Aorta (tissue), 5 donors: ENCODE measurements at regions not wholly inside any gene's neighbourhood (a gene's known extent, or its start where the extent isn't known, plus 50 kb on each side); places are given as distances from the start of the nearest gene placed in this dataset.

Experiments used
- ATAC-seq: fragments of 200-7000 bp; cut with Tn5 transposase; one replicate; pipeline ENCODE4 v1.9.1; 2022; ENCODE audit warnings: moderate library complexity; ENCODE audit not compliant: low FRiP score
- DNase-seq, 2 donors: peaks; one replicate each; pipeline ENCODE4 v3.0.0-alpha.2; 2020
- H3K27ac ChIP-seq, 2 donors: one replicate each; pipeline ENCODE4 v1.5.1; 2013; ENCODE audit warnings: low read length in 2 of 2, mild to moderate bottlenecking in 2 of 2, moderate library complexity in 2 of 2, control low read depth in 1 of 2, inconsistent platforms in 1 of 2, low read depth in 1 of 2
- H3K27me3 ChIP-seq, 2 donors: one replicate each; pipeline ENCODE4 v1.6.1; 2013; ENCODE audit warnings: control low read depth in 1 of 2, low read length in 1 of 2, mild to moderate bottlenecking in 1 of 2, moderate library complexity in 1 of 2; ENCODE audit not compliant: insufficient read depth in 2 of 2, control insufficient read depth in 1 of 2
- H3K36me3 ChIP-seq, 2 donors: one replicate each; pipeline ENCODE4 v1.6.1; 2013; ENCODE audit warnings: control low read depth in 1 of 2, low read length in 1 of 2, mild to moderate bottlenecking in 1 of 2; ENCODE audit not compliant: insufficient read depth in 2 of 2, control insufficient read depth in 1 of 2
- H3K4me1 ChIP-seq, 2 donors: one replicate each; pipeline ENCODE4 v1.6.1; 2013; ENCODE audit warnings: low read length in 2 of 2, control low read depth in 1 of 2, mild to moderate bottlenecking in 1 of 2, moderate library complexity in 1 of 2; ENCODE audit not compliant: insufficient read depth in 2 of 2, control insufficient read depth in 1 of 2
- H3K4me3 ChIP-seq, 2 donors: one replicate each; pipeline ENCODE4 v1.5.1; 2013; ENCODE audit warnings: low read length in 2 of 2, control low read depth in 1 of 2, mild to moderate bottlenecking in 1 of 2
- H3K9me3 ChIP-seq: one replicate; pipeline ENCODE4 v1.6.1; 2013; ENCODE audit warnings: mild to moderate bottlenecking, low read length; ENCODE audit not compliant: control insufficient read depth
- WGBS, 2 donors: extraction: QIAGEN DNeasy Blood & Tissue Kit; methylation state at CpG; one replicate each; pipeline ENCODE4 v1.1.7; 2013; 5-methylcytosine and 5-hydroxymethylcytosine counted together
- intact Hi-C, 2 donors: fragments of 100-400 bp; cut with DNase I; formaldehyde crosslinking; loops; one replicate each; pipeline versions ENCODE4 v1.14.2 to v1.15.0; 2022
- donor health status: healthy with polysubstance abuse.
- donor health status: Bipolar disorder and iron deficiency.
- donor health status: DM: no; HTN: no; CAD: no.
- donor health status: DM: no; HTN: no; CAD: no.
- donor health status: DM: yes; HTN: yes; CAD: no.

- H3K27me3 ChIP-seq: no peaks in the 10 kb centered on the region
- DNase-seq: no peak
- H3K36me3 ChIP-seq: no peaks in the 10 kb centered on the region
- H3K4me3 ChIP-seq: no peak overlapping the region
- no peaks in the 10 kb centered on the region for H3K9me3 ChIP-seq
- H3K4me1 ChIP-seq: no peaks in the 10 kb centered on the region
- ATAC-seq: no peak
- H3K27ac ChIP-seq: no peak overlapping the region
- intact Hi-C loops: no loop called here
Measured at GRCh38 chr3:166071831-166072230, 234.6 kb upstream of the BCHE start.

- no peak for DNase-seq
- H3K27ac ChIP-seq: no peak overlapping the region
- H3K4me3 ChIP-seq: no peak overlapping the region
- no peaks in the 10 kb centered on the region for H3K36me3 ChIP-seq
- 90 to 92% methylated on average over 4 of the region's 4 CpGs for WGBS, 2 donors
- no peaks in the 10 kb centered on the region for H3K4me1 ChIP-seq
- intact Hi-C loops: no loop called here
- H3K27me3 ChIP-seq: no peaks in the 10 kb centered on the region
- H3K9me3 ChIP-seq: peaks cover 6% of the 10 kb centered on the region
- ATAC-seq: no peak
Measured at GRCh38 chr3:166064476-166064875, 227.3 kb upstream of the BCHE start.

- H3K27me3 ChIP-seq: no peaks in the 10 kb centered on the region
- H3K27ac ChIP-seq: no peak overlapping the region
- no peak overlapping the region for H3K4me3 ChIP-seq
- H3K4me1 ChIP-seq: no peaks in the 10 kb centered on the region
- DNase-seq (no peak), ATAC-seq (peak; percentile 44)
- H3K9me3 ChIP-seq: peaks cover 6% of the 10 kb centered on the region
- no peaks in the 10 kb centered on the region for H3K36me3 ChIP-seq
- intact Hi-C loops: no loop called here
- WGBS, 2 donors: 83 to 89% methylated on average over 2 of the region's 2 CpGs
Measured at GRCh38 chr3:166060789-166061479, 223.7 kb upstream of the BCHE start.

- Histone ChIP-seq H3K4me3 (no peak overlapping the region), H3K9me3 (no peaks in the 10 kb centered on the region), H3K27ac (no peak overlapping the region), H3K4me1 (no peaks in the 10 kb centered on the region), H3K36me3 (no peaks in the 10 kb centered on the region), H3K27me3 (no peaks in the 10 kb centered on the region)
- no peak for DNase-seq
- intact Hi-C loops: no loop called here
- ATAC-seq: no peak
- WGBS, 2 donors: 57 to 73% methylated on average over 5 of the region's 5 CpGs
Measured at GRCh38 chr3:166052440-166052839, 215.2 kb upstream of the BCHE start.

GRCh38 chr3:166029507-166029906 lies 192.3 kb upstream of the BCHE start:
- no peak overlapping the region for H3K4me3 ChIP-seq
- H3K27ac ChIP-seq: no peak overlapping the region
- no peaks in the 10 kb centered on the region for H3K4me1 ChIP-seq
- DNase-seq (no peak), ATAC-seq (peak; percentile 22)
- H3K27me3 ChIP-seq: no peaks in the 10 kb centered on the region
- WGBS, 2 donors: 66 to 86% methylated on average over 3 of the region's 3 CpGs
- H3K9me3 ChIP-seq: no peaks in the 10 kb centered on the region
- H3K36me3 ChIP-seq: no peaks in the 10 kb centered on the region
- intact Hi-C loops: no loop called here

- H3K4me1 ChIP-seq: no peaks in the 10 kb centered on the region
- H3K36me3 ChIP-seq: no peaks in the 10 kb centered on the region
- ATAC-seq (no peak), DNase-seq (no peak)
- peaks cover 2% of the 10 kb centered on the region for H3K9me3 ChIP-seq
- no peaks in the 10 kb centered on the region for H3K27me3 ChIP-seq
- WGBS, 2 donors: 12 to 18% methylated on average over 1 of the region's 1 CpG
- intact Hi-C loops: no loop called here
- no peak overlapping the region for H3K4me3 ChIP-seq
- no peak overlapping the region for H3K27ac ChIP-seq
Measured at GRCh38 chr3:166013073-166013679, 176.0 kb upstream of the BCHE start.

- H3K4me3 ChIP-seq: no peak overlapping the region
- 95 to 97% methylated on average over 1 of the region's 1 CpG for WGBS, 2 donors
- no peaks in the 10 kb centered on the region for H3K36me3 ChIP-seq
- no peak for ATAC-seq
- intact Hi-C loops: no loop called here
- no peaks in the 10 kb centered on the region for H3K27me3 ChIP-seq
- no peak overlapping the region for H3K27ac ChIP-seq
- no peaks in the 10 kb centered on the region for H3K4me1 ChIP-seq
- no peak for DNase-seq
- peaks cover 2% of the 10 kb centered on the region for H3K9me3 ChIP-seq
Measured at GRCh38 chr3:166011771-166012170, 174.5 kb upstream of the BCHE start.

GRCh38 chr3:166005126-166005525 lies 167.9 kb upstream of the BCHE start:
- intact Hi-C loops: no loop called here
- Histone ChIP-seq H3K27me3 (no peaks in the 10 kb centered on the region), H3K36me3 (no peaks in the 10 kb centered on the region), H3K4me3 (no peak overlapping the region), H3K4me1 (no peaks in the 10 kb centered on the region), H3K27ac (no peak overlapping the region), H3K9me3 (peaks cover 2% of the 10 kb centered on the region)
- ATAC-seq (no peak), DNase-seq (no peak)
- 93 to 100% methylated on average over 1 of the region's 1 CpG for WGBS, 2 donors

- H3K4me3 ChIP-seq: no peak overlapping the region
- DNase-seq (no peak), ATAC-seq (no peak)
- no peaks in the 10 kb centered on the region for H3K4me1 ChIP-seq
- intact Hi-C loops: no loop called here
- 41 to 52% methylated on average over 1 of the region's 1 CpG for WGBS, 2 donors
- no peaks in the 10 kb centered on the region for H3K9me3 ChIP-seq
- H3K27ac ChIP-seq: no peak overlapping the region
- H3K27me3 ChIP-seq: no peaks in the 10 kb centered on the region
- H3K36me3 ChIP-seq: no peaks in the 10 kb centered on the region
Measured at GRCh38 chr3:165994293-165994692, 157.1 kb upstream of the BCHE start.
